Activated T-cell treated with anti-CD3 and anti-CD28 coated beads for 1 hour (primary cell): ENCODE measurements at regions not wholly inside any gene's neighbourhood (a gene's known extent, or its start where the extent isn't known, plus 50 kb on each side); places are given as distances from the start of the nearest gene placed in this dataset.

ENCODE experiments used
- DNase-seq: peaks from one replicate; pipeline ENCODE4 v3.0.0-alpha.2; 2020; ENCODE audit warnings: low read depth

DNA sequence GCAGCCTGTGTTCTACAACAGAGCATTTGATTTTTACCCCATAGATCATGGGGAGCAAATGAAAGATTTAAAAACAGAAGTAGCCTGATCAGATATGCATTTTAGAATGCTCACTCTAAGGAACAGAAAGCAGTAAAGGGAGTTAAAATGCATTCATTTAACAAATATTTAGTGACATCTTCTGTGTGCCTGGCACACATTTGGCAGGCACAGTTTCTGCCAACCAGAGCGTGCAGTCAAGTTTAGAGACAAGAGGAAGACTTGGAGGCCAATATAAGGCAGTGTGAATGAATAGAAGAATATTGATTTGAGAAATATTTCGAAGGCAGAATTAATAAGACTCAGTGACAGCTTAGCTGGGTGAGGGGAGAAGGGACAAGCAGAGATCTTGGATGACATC, 210.1 kb downstream of the KDR start:
- no peak for DNase-seq

DNA sequence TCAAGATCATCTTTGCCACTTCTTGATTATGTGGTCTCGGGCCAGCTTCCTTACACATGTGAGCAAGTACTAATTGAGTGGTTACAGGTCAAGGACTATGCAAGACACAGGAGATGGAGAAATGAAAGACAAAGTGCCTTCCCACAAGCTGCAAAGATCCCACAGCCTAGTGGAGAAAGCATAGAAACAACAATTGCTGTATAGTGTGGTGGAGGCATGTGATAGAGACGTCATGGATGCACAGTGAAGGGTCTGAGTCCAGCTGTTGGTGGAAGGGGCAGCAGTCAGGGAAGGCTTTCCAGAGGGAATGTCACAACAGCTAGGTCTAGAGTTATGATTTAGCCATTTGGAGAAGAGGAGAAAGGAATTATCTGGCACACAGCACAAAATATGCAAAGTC, 210.6 kb downstream of the KDR start:
- DNase-seq: no peak

DNA sequence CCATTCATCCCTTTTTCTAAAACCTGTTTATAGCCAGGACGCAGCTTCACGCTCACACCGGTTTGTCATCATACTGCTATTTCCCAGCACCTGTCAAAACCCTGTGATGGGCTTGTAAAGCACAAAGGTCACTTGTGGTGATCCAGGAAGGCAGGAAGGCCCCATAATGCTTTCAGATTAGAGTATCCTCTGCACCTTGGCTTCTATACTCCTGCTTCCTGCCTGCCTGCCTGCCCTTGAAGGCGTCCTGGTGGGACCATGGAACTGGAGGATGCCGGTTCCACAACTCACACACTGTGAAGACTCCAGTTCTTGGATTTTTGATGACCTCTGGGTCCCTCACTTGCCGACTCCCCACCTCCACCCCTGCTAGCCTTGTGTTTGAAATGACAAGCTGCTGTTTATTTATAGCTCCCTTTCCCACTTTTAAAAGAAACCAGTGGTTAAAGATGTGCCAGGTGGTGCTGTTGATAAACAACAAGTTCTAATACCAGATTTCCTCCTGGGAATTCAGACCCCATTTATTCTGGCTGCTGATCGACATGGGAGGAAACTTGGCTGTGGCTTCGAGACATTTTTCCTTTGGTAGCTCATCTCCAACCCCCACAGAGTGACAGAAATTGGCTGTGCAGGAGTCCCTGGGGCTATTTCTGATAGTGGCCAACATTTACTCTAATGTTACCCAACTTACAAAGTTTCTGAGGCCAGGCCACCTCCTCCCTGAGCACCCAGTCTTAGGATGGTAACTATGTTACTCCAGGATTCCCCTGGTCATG, 211.5 kb downstream of the KDR start:
- DNase-seq: no peak

DNA sequence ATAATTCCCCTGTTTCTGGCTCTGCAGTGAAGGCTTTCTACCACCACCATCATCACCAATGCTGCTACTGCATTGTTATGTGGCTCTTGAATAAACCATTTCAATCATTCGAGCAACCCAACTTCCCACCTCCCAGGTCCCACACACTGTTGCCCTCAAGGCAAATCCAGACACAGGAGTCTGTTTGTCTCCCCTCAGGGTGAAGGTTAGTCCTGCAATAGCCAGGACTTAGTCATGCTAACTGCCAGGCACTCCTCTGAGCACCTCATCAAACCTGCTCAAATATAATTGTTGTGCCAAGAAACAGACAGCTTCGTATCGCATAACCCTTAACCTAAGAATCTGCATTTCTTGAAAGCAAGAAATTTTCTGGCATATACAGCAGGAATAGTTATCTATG, 213.2 kb downstream of the KDR start:
- no peak for DNase-seq

DNA sequence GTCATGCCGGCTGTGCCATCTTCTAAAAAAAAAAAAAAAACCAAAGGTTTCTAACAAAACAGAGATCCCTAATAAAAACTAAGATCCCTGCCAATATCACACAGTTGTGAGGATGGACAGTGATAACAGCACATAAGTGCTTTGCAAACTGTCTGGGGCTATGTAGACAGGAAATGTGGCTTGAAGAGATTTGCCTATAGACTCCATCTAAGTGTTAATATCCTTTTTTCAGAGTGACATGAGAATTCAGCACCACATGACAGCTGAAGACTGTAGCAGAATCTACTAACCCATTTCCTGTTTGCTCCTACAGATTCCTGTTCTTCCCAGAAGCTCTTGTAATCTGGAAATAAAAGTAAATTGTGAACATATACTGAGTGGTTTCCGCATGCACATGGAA, 215.4 kb downstream of the KDR start:
- no peak for DNase-seq

DNA sequence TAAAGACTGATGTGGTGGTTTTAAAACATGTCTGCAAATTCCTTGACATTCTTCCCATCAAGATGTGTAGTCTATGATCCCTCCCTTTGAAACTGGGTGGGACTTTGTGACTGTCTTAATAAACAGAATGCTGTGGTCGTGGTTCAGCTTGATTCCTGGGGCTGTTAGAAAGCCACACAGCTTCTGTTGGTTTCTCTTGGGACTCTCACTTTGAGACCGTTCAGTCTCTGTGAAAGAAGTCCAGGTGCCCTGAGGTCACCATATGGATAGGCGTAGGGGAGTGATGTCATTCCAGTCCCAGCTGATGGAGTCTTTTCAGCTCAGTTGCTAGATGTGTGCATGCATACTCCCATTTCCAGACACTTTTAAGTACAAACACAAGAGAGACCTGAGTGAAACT, 216.6 kb downstream of the KDR start:
- DNase-seq: no peak

DNA sequence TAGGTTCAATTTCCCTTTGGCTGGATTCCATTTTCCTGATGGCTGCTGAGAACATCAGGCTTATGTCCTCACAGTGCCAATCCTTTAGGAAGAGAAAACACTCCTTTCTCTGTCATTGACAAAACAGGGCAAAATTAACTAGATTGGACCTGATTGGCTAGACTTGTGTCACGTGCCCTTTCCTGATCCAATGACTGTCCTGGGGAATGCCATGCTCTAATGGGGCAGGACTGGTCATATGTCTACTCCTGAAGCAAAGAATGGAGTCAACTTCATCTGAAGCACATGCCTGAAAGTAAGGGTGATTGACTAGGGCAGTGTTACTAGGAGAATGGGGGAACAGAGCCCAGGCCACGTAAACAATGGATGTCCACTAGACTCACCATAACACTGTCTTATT, 220.4 kb downstream of the KDR start:
- no peak for DNase-seq

DNA sequence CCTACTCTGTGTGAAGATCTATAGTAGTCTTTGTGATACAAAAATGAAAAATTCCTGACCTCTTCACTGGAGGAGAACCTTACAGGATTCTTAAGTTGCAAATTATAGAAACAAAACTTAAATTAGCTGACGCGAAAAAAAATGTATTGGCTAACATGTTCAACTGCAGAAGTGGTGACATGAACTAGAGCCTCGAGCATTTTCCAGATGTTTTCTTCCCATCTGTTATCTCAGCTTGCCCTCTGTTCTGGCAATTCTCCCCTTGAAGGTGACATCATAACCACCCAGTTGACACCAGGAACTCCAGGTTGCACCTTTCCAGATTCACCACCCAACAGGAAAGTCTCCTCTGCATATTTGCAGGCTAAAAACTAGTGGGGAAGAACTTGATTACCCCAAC, 222.4 kb downstream of the KDR start:
- DNase-seq: no peak

DNA sequence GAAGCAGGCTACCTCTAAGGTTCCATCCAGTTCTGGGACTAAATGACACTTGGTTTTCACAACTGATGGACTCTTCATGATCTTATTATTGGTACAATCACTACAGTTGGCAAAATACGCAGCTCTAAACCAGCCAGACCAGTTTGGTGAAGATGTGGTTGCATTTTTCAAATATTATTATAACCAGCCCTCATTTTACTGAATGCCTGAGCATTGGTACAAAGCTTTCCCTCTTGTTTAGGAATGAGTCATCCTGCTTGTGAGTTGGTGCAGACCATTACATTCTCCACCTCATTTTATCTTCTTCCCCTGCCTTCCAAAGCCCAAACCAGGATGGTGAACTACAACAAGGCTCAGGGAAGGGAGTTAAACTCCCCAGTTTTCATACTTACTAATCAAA, 223.1 kb downstream of the KDR start:
- no peak for DNase-seq

DNA sequence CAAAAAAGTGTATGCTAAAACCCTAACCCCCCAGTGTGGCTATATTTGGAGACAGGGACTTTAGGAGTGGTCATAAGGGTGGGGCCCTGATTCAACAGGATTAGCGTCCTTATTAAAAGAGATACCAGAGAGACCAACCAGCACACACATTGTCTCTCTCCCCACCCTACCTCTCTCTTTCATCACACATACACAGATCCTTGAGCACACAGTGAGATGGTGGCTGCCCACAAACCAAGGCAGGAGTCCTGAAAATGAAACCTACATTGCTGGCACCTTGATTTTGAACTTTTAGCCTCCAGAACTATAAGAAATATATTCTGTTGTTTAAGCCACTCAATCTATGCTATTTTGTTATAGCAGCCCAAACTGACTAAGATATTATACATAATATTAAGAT, 224.2 kb downstream of the KDR start:
- DNase-seq: no peak

DNA sequence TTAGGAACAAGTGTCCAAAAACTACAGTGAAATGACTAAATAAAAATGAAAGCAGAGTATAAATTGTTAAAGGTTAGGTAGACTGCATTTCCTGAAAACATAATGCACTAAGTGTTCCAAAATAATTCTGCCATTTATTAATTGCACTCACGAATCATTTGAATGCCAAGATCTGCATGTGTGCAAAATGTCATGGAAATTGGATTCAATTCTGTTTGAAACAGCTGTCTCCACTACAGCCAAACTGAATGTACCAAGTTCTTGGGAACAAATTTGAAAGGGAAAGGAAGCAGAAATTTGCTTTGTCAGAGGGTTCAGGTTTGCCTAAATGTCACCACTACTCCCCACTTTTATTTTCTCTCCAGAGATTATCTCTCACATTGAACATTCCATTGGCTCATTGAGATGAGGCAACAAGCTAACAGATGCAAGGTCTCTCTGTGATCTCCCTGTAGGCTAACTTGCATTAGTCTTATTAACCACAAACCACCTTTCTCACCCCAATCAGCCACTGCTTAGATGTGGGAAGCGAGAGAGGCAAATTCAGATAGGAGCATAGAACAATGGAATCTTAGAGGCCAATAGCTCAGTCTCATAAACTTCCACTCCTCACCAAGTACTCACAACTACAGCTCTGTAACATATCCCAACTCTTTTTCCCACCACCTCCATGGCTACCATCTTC, 226.6 kb downstream of the KDR start:
- no peak for DNase-seq

DNA sequence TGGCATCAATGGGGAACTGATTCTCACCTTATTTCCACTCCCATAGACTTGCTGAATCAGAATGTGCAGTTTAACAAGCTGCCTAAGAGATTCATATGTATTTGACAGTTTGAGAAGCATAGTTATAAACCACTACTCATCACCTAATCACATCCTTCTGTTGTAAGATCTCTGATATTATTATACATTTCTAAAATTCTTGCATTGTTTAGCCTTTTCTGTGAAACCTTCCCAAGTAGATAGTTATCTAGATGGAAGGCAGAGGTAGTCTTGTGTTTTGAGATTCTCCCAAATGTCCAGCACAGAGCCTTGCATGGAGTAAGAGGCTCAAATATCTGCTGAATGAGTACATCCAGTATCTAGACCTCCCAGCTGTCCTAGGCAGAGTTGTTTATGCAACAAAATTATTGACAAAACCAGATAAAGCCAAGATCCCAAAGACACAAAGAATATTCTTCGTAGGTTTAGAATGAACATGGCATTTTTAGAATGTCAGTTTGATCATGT, 227.3 kb downstream of the KDR start:
- DNase-seq: no peak

DNA sequence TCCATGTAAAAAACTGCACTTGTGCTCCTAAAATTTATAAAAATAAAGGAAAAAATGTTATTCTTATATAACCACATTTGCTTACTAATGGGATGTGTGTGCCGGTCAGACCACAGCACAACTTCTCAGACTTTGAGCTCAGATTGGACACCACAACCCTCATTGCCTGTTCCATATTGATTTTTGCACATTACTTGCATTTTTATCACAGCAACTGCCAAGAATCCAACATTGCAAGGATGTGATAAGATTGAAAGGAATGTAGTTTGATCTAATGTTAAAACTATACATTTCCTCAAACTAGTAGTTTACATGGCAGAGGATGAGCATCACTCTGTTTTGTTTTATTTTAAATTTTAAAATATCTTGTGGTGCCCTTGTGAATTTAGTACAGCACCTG, 227.8 kb downstream of the KDR start:
- no peak for DNase-seq

DNA sequence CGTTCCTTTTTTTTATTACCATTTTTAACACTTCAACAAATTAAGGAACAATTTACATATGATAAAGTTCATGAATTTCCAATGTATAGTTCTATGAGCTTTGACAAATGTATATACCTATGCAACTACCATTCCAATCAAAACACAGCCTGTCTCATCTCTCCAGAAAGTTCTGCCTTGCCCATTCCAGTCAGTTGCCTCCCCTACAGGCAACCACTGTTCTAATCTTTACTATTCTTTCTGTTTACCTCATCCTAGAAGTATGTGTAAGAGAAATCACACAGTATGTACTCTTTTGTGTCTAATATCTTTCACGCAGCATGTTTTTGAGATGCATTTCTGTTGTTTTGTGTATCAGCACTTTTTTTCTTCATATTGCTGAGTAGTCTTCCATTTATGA, 224.9 kb downstream of the KIT start:
- no peak for DNase-seq

DNA sequence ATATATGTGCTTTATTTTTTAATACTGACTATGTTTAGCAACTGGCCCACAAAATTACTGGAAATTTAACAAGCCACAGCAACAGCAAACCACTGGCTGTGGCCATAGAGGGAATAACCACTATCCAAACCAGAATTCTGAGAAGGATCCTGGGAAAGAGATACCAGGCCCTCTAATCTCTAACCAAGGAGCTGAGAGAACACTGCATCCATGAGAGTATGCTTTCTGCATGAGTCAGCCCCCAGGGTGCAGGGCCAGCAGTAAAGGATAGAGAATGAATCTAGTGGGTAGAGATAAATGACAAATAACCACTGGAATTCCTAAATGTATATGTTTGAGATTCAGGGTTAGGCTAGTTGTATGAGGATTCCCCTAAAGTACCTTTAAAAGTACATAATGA, 221.8 kb downstream of the KIT start:
- DNase-seq: no peak

DNA sequence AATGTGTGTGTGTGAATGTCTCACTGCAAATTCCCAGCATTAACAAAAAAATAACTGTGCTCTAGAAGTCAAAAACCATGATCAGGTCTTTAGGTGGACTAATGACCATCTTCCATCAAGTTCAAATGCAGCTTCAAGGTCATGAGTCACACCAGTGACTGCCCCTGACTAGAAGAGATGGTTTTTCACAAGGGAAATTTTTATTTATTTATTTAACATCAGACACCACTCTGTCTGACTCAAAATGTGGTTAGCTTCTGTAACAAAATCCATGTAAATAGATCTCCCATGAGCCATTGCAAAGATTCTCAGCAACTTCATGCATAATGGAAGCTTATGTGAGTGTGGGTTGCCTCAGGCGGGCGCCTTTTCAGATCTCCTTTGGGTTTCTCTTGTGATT, 219.2 kb downstream of the KIT start:
- no peak for DNase-seq

DNA sequence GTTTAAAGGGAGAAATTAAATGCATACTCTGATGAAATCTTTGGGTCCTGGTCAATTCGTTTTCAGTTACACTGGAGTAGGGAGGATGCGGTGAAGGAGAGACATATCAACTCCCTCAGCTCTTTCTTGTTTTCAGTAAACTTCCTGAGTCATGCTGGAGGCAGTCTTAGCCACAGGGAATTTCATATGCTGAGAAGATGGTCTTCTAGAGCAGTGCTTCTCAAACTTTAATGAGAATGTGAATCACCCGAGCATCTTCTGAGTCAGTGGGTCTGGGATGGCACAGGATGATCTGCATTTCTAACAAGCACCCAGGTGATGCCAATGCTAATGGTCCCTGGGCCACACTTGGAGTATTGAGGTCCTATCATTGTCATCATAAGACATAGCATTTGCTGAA, 214.5 kb downstream of the KIT start:
- no peak for DNase-seq

DNA sequence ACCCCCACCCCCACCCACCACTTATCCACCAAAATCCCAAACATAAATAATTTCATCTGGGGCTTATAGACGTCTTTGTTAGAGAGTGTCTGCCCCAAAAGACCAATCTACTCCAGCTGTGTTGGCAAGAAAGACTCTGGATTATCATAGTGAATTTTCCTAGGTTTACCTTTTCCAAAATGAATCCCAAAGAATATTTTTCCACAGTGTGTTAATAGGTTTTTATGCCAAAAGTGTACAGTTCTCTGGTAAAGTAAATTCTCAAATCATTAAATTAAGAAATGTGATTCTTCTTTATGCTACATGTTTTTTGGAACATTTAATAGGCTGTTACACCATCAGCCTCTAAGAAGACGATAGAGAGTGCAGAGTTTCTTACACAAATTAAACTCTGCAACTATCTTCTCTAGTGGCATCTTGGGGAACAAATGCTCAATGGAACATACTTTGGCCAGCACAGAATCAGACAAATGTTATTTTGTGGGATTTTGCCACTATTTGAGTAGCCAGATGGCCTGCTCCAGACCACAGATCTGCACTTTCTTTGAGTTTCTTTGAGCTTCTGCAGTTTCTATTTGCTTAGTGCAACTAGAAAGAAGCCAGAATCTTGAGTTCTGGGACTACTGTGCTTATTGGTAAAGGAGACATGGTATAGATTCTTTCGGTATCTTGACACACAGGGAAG, 206.0 kb downstream of the KIT start:
- no peak for DNase-seq

DNA sequence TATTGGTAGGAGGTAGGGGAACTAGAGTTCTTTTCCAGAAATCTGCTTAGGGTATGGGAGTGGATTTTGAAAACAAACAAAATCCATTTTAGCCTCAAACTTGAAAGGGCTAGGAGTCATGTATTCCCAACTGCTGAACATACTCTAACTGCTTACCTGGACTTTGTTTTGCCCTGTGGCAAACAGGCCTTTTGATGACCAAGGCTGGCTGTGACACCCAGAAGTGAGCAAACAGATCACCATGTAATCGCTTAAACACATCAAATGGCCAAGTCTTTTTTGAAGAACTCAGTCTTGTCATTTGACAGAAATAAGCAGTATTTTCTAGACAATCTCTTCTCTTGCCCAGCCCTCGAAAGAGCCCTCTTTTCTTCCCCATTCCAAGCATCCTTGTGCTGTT, 203.4 kb downstream of the KIT start:
- no peak for DNase-seq

DNA sequence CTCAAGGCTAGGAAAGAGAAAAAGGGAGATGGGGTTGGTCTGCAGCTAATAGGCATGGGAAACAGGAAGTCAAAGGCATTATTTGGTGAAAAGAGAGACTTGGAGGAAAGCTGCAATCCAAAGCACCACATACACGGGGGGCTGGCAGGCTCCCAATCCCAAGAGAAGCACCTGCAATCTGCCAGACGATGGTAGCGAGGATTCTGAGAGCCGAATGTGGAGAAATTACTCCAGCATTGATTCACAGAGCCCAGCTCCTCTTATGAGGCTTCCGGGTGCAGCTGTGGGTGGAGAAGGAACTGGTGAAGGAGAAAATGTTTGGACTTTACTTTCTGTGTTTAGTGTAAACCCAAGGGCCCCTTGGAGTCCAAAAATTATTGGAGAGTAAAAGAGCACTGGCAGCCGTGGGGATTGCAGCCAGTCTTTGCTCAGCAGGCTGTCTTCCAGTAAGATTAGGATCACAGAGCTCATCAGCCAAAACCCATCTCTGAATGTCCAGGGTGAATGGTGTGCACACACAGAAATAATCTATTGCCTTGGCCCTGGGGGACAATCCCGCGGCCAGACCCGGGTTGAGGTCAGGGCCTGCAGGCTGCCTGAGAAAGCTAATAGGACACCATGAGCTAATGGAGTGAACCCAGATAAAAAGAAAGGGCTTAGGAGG, 197.6 kb downstream of the KIT start:
- DNase-seq: no peak

DNA sequence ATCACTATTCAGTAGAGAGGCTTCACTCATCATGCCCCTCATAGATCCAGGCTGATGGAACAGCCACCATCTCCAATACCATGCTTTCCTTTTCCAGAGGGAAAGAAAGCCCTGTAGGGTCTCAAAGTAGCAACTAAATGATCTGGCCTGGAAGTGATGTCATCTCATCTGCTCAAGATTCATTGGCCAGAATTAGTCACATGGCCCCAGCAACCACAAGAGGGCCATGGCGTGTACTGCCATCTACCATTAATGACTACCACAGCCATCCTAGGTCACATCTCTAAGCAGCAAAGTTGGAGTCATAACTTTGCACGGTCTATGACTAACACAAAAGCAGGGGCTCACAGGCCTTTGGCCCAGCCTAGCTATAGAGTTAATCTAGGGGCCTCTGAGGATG, 194.8 kb downstream of the KIT start:
- no peak for DNase-seq

DNA sequence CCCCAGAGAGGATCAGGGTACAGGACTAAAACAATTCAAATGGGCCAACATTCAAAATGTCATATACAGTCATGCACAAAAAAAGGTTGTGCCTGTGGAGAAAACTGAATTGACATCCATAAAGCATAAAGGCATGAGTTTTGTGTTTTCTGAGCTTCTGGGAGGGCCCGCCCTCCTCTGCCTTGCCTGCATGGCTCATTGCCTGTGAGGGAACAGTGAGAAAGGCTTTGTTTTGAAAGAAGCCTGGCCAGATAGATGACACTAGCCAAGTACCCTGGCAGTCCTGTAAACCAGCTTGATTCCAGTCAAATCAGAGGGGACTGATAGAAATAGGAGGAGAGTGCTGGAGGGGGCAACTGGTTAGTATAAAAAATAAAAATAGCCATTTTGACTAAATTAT, 194.3 kb downstream of the KIT start:
- DNase-seq: no peak

DNA sequence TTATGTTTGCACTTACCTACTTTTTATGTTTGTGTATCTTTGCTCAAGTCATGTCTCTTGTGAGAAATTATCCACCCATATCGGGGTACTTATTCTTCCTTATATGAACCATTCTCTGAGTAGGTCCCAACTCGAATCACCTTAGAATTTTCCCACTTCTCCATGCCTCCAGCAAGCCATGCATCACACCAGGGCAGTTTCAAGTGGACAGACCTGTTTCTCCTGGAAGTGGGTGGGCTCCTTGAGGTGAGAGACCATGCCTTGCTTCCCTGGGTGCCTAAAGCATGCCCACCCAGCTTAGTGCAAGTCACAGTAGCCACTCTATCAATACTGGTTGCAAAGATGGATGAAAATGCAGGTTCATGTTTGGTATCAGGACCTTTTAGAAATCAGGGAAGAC, 187.2 kb downstream of the KIT start:
- no peak for DNase-seq
